ENCODE measurements at regions not wholly inside any gene's neighbourhood (a gene's known extent, or its start where the extent isn't known, plus 50 kb on each side); places are given as distances from the start of the nearest gene placed in this dataset.
"Not testable (repeated sequence)": the region's sequence is repeated elsewhere in the genome, so short reads cannot be mapped to it uniquely, and the experiment has no call there.

DNA sequence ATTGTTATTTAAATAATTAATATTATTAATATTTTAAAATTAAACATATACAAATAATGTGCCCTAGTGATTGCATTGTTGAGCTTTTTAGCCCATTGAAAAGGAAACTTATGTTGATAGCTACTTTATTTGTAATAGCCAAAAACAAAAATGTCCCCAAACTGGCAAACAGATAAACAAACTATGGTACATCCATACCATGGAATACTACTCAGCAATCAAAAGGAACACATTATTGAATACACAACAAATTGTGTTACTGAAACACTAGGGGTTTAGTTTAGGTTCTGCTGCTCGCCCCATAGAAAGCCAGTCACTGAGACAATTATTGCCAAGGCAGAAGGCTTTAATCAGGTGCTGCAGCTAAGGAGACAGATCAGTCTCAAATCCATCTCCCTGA lies 239.7 kb upstream of the KITLG start:
- POLR2A ChIA-PET = no interaction called here
- WGBS (ENCODE audit: insufficient coverage) = 100% methylated on average over 1 of the region's 1 CpG
- Histone ChIP-seq H3K36me3 (ENCODE audit: control insufficient read depth in 4 of 4, insufficient read depth in 4 of 4, low read length in 3 of 4) (no peaks in the 10 kb centered on the region), H3K9me3 (ENCODE audit: control extremely low read depth in 1 of 5, control insufficient read depth in 4 of 5, insufficient read depth in 2 of 5, low read depth in 1 of 5, low read length in 4 of 5) (peaks cover 0 to 3% (median 0%) of the 10 kb centered on the region in 5 experiments), H3K27ac (ENCODE audit: insufficient read depth in 1 of 2, low read depth in 1 of 2, low read length in 2 of 2, poor library complexity in 1 of 2, severe bottlenecking in 2 of 2) (no peak overlapping the region), H3K4me1 (ENCODE audit: control extremely low read depth in 1 of 4, control insufficient read depth in 4 of 4, insufficient read depth in 4 of 4, low read length in 3 of 4) (peaks cover 0 to 15% (median 0%) of the 10 kb centered on the region in 4 experiments), H3K27me3 (replicated peaks in 2 of 5; ENCODE audit: control insufficient read depth in 4 of 5, insufficient read depth in 5 of 5, low read length in 4 of 5) (no peaks in the 10 kb centered on the region), H3K4me3 (ENCODE audit: control insufficient read depth in 1 of 7, extremely low read depth in 1 of 7, insufficient read depth in 4 of 7, low read depth in 2 of 7, low read length in 6 of 7) (no peak overlapping the region)
- CTCF ChIA-PET = no interaction called here
- no peak for DNase-seq

DNA sequence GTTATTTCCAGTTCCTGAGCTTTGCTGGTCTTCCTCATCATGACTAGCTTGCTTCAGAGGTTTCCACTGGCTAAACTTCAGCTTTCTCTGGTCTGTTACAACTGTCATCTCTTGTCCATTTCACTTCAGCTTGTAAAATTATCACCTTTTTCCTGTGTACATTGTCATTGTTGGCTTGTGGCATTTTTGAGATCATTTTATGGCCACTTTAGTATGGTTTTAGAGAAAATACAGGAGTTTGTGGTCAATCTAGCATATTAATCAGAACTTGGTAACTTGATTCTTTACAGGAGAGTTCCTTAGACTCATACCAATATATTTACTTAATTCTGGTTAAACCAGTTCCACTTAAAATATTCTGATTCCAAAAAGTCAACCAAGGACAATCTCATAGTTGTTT lies 235.9 kb upstream of the KITLG start:
- no peaks in the 10 kb centered on the region for H3K36me3 ChIP-seq (ENCODE audit: control insufficient read depth in 4 of 4, insufficient read depth in 4 of 4, low read length in 3 of 4)
- H3K4me1 ChIP-seq (ENCODE audit: control extremely low read depth in 1 of 4, control insufficient read depth in 4 of 4, insufficient read depth in 4 of 4, low read length in 3 of 4) = peaks cover 0 to 15% (median 0%) of the 10 kb centered on the region in 4 experiments
- no peaks in the 10 kb centered on the region for H3K27me3 ChIP-seq (replicated peaks in 2 of 5; ENCODE audit: control insufficient read depth in 4 of 5, insufficient read depth in 5 of 5, low read length in 4 of 5)
- DNase-seq = no peak
- POLR2A ChIA-PET = no interaction called here
- peaks cover 0 to 3% (median 0%) of the 10 kb centered on the region in 5 experiments for H3K9me3 ChIP-seq (ENCODE audit: control extremely low read depth in 1 of 5, control insufficient read depth in 4 of 5, insufficient read depth in 2 of 5, low read depth in 1 of 5, low read length in 4 of 5)
- H3K27ac ChIP-seq (ENCODE audit: insufficient read depth in 1 of 2, low read depth in 1 of 2, low read length in 2 of 2, poor library complexity in 1 of 2, severe bottlenecking in 2 of 2) = no peak overlapping the region
- CTCF ChIA-PET = no interaction called here
- no peak overlapping the region for H3K4me3 ChIP-seq (ENCODE audit: control insufficient read depth in 1 of 7, extremely low read depth in 1 of 7, insufficient read depth in 4 of 7, low read depth in 2 of 7, low read length in 6 of 7)

DNA sequence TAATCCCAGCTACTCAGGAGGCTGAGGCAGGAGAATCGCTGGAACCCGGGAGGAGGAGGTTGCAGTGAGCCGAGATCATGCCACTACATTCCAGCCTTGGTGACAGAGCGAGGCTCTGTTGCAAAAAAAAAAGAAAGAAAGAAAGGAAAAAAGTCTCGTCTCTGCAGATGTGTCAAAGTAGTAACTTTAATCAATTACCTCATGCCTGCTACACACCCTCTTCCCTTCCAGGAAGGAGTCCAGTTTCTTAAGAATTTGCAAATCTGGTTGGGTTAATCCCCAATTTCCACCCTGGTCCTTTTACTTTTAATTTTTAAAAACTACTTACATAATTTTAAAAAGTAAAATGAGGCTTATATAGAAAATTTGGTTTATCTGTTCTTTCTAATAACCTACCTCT lies 234.5 kb upstream of the KITLG start:
- no peak for DNase-seq
- no peaks in the 10 kb centered on the region for H3K36me3 ChIP-seq (ENCODE audit: control insufficient read depth in 4 of 4, insufficient read depth in 4 of 4, low read length in 3 of 4)
- WGBS (ENCODE audit: insufficient coverage) = 100% methylated on average over 2 of the region's 5 CpGs
- ChIA-PET CTCF (no interaction called here), POLR2A (no interaction called here)
- H3K27me3 ChIP-seq (replicated peaks in 2 of 5; ENCODE audit: control insufficient read depth in 4 of 5, insufficient read depth in 5 of 5, low read length in 4 of 5) = no peaks in the 10 kb centered on the region
- no peak overlapping the region for H3K27ac ChIP-seq (ENCODE audit: insufficient read depth in 1 of 2, low read depth in 1 of 2, low read length in 2 of 2, poor library complexity in 1 of 2, severe bottlenecking in 2 of 2)
- no peak overlapping the region for H3K4me3 ChIP-seq (ENCODE audit: control insufficient read depth in 1 of 7, extremely low read depth in 1 of 7, insufficient read depth in 4 of 7, low read depth in 2 of 7, low read length in 6 of 7)
- no peaks in the 10 kb centered on the region for H3K9me3 ChIP-seq (ENCODE audit: control extremely low read depth in 1 of 5, control insufficient read depth in 4 of 5, insufficient read depth in 2 of 5, low read depth in 1 of 5, low read length in 4 of 5)
- H3K4me1 ChIP-seq (ENCODE audit: control extremely low read depth in 1 of 4, control insufficient read depth in 4 of 4, insufficient read depth in 4 of 4, low read length in 3 of 4) = peaks cover 0 to 15% (median 0%) of the 10 kb centered on the region in 4 experiments

DNA sequence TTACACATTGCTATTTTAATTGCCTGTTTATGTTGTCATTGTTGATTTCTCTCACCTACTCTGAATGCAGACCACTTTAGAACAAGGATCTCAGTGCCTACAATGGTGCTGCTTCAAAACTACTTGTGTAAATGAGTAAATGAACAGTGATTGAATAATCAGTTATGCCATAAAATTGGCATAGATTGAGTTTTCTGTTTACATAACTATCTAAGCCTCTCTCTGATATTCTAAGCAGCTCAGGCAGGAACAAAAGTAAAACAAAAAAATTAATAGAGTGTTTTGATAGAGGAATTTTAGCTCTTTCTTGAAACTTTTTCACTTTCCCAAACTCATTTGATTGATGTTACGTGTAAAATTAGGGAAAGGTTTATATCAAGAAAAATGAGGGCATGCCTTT lies 232.3 kb upstream of the KITLG start:
- H3K4me3 ChIP-seq (ENCODE audit: control insufficient read depth in 1 of 7, extremely low read depth in 1 of 7, insufficient read depth in 4 of 7, low read depth in 2 of 7, low read length in 6 of 7) = no peak overlapping the region
- H3K27ac ChIP-seq (ENCODE audit: insufficient read depth in 1 of 2, low read depth in 1 of 2, low read length in 2 of 2, poor library complexity in 1 of 2, severe bottlenecking in 2 of 2) = no peak overlapping the region
- no peaks in the 10 kb centered on the region for H3K9me3 ChIP-seq (ENCODE audit: control extremely low read depth in 1 of 5, control insufficient read depth in 4 of 5, insufficient read depth in 2 of 5, low read depth in 1 of 5, low read length in 4 of 5)
- no CpG with 5 or more reads among the region's 1 CpG for WGBS (ENCODE audit: insufficient coverage)
- H3K36me3 ChIP-seq (ENCODE audit: control insufficient read depth in 4 of 4, insufficient read depth in 4 of 4, low read length in 3 of 4) = no peaks in the 10 kb centered on the region
- ChIA-PET POLR2A (no interaction called here), CTCF (no interaction called here)
- H3K4me1 ChIP-seq (ENCODE audit: control extremely low read depth in 1 of 4, control insufficient read depth in 4 of 4, insufficient read depth in 4 of 4, low read length in 3 of 4) = peaks cover 0 to 15% (median 0%) of the 10 kb centered on the region in 4 experiments
- no peaks in the 10 kb centered on the region for H3K27me3 ChIP-seq (replicated peaks in 2 of 5; ENCODE audit: control insufficient read depth in 4 of 5, insufficient read depth in 5 of 5, low read length in 4 of 5)
- no peak for DNase-seq

DNA sequence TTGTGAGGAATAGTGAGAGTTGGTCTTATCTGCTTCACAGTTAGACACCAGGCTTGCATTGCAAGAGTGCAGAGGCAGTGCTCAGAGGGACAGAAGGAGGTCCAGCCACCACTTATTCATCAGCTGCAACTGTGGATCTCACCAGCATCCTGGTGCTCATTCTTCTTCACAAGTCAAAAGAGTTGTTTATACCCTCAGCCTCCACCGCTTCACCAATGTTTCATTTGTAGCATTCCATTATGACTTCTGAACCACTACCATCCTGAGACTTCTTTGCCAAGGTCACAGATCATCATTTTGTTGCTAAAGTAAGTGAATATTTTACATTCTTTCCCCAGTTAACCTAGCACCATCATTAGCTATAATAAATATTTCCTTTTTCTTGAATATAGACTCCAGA lies 230.5 kb upstream of the KITLG start:
- ChIA-PET POLR2A (no interaction called here), CTCF (no interaction called here)
- H3K27me3 ChIP-seq (replicated peaks in 2 of 5; ENCODE audit: control insufficient read depth in 4 of 5, insufficient read depth in 5 of 5, low read length in 4 of 5) = no peaks in the 10 kb centered on the region
- H3K27ac ChIP-seq (ENCODE audit: insufficient read depth in 1 of 2, low read depth in 1 of 2, low read length in 2 of 2, poor library complexity in 1 of 2, severe bottlenecking in 2 of 2) = no peak overlapping the region
- H3K4me1 ChIP-seq (ENCODE audit: control extremely low read depth in 1 of 4, control insufficient read depth in 4 of 4, insufficient read depth in 4 of 4, low read length in 3 of 4) = peaks cover 0 to 12% (median 0%) of the 10 kb centered on the region in 4 experiments
- no peak overlapping the region for H3K4me3 ChIP-seq (ENCODE audit: control insufficient read depth in 1 of 7, extremely low read depth in 1 of 7, insufficient read depth in 4 of 7, low read depth in 2 of 7, low read length in 6 of 7)
- no peaks in the 10 kb centered on the region for H3K36me3 ChIP-seq (ENCODE audit: control insufficient read depth in 4 of 4, insufficient read depth in 4 of 4, low read length in 3 of 4)
- H3K9me3 ChIP-seq (ENCODE audit: control extremely low read depth in 1 of 5, control insufficient read depth in 4 of 5, insufficient read depth in 2 of 5, low read depth in 1 of 5, low read length in 4 of 5) = no peaks in the 10 kb centered on the region
- WGBS (ENCODE audit: insufficient coverage) = no CpG with 5 or more reads among the region's 1 CpG
- no peak for DNase-seq

DNA sequence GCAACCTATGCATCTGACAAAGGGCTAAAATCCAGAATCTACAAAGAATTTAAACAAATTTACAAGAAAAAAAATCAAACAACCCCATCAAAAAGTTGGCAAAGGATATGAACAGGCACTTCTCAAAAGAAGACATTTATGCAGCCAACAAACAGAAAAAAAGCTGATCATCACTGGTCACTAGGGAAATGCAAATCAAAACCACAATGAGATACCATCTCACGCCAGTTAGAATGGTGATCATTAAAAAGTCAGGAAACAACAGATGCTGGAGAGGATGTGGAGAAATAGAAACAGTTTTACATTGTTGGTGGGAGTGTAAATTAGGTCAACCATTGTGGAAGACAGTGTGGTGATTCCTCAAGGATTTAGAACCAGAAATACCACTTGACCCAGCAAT lies 229.6 kb upstream of the KITLG start:
- no CpG with 5 or more reads among the region's 1 CpG for WGBS (ENCODE audit: insufficient coverage)

DNA sequence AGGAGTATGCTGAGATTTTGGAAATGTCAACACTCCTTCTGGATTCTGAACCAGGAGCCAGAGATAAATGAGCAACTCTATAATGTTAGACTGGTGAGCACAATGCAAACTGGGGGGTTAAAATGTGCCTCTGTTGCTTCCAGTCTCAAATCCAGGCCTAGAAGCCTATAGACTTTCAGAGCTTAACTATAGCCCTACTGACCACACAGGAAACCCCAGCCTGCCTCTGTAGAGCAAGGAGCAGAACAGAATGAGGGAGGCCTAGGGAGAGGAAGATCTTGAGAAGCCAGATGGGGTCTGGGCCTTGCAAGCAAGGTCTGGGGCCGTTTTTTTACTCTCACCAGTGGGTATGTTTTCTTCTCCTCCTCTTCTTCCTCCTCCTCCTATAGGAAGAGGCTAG lies 225.4 kb upstream of the KITLG start:
- peak in 1 of 3 donors; percentile 4 for DNase-seq
- Histone ChIP-seq H3K9me3 (ENCODE audit: control extremely low read depth in 1 of 5, control insufficient read depth in 4 of 5, insufficient read depth in 2 of 5, low read depth in 1 of 5, low read length in 4 of 5) (no peaks in the 10 kb centered on the region), H3K4me1 (ENCODE audit: control extremely low read depth in 1 of 4, control insufficient read depth in 4 of 4, insufficient read depth in 4 of 4, low read length in 3 of 4) (peaks cover 0 to 26% (median 0%) of the 10 kb centered on the region in 4 experiments), H3K27me3 (replicated peaks in 2 of 5; ENCODE audit: control insufficient read depth in 4 of 5, insufficient read depth in 5 of 5, low read length in 4 of 5) (no peaks in the 10 kb centered on the region), H3K4me3 (ENCODE audit: control insufficient read depth in 1 of 7, extremely low read depth in 1 of 7, insufficient read depth in 4 of 7, low read depth in 2 of 7, low read length in 6 of 7) (no peak overlapping the region), H3K36me3 (ENCODE audit: control insufficient read depth in 4 of 4, insufficient read depth in 4 of 4, low read length in 3 of 4) (no peaks in the 10 kb centered on the region), H3K27ac (ENCODE audit: insufficient read depth in 1 of 2, low read depth in 1 of 2, low read length in 2 of 2, poor library complexity in 1 of 2, severe bottlenecking in 2 of 2) (no peak overlapping the region)
- POLR2A ChIA-PET = interaction anchor here (0.6 kb wide), 1 partner anchor 1812 kb away, joined by 5 read pairs; no protein-coding TSS in a partner anchor
- CTCF ChIA-PET = no interaction called here
- no CpG with 5 or more reads among the region's 1 CpG for WGBS (ENCODE audit: insufficient coverage)

More for the DNA sequence above, 229.6 kb upstream of the KITLG start:
- H3K4me3 ChIP-seq (ENCODE audit: control insufficient read depth in 1 of 7, extremely low read depth in 1 of 7, insufficient read depth in 4 of 7, low read depth in 2 of 7, low read length in 6 of 7); H3K9me3 ChIP-seq (ENCODE audit: control extremely low read depth in 1 of 5, control insufficient read depth in 4 of 5, insufficient read depth in 2 of 5, low read depth in 1 of 5, low read length in 4 of 5); CTCF ChIA-PET; POLR2A ChIA-PET; H3K27me3 ChIP-seq (replicated peaks in 2 of 5; ENCODE audit: control insufficient read depth in 4 of 5, insufficient read depth in 5 of 5, low read length in 4 of 5); H3K36me3 ChIP-seq (ENCODE audit: control insufficient read depth in 4 of 4, insufficient read depth in 4 of 4, low read length in 3 of 4); DNase-seq; H3K27ac ChIP-seq (ENCODE audit: insufficient read depth in 1 of 2, low read depth in 1 of 2, low read length in 2 of 2, poor library complexity in 1 of 2, severe bottlenecking in 2 of 2): not testable (repeated sequence)
- peaks cover 0 to 16% (median 0%) of the 10 kb centered on the region in 4 experiments for H3K4me1 ChIP-seq (ENCODE audit: control extremely low read depth in 1 of 4, control insufficient read depth in 4 of 4, insufficient read depth in 4 of 4, low read length in 3 of 4)
